Loucy (cell line): ENCODE measurements at regions not wholly inside any gene's neighbourhood (a gene's known extent, or its start where the extent isn't known, plus 50 kb on each side); places are given as distances from the start of the nearest gene placed in this dataset.

Source experiments
- CTCF ChIP-seq: fragments of 200-600 bp; sonication (generic); conservative IDR thresholded peaks from 2 replicates; pipeline ENCODE4 v1.5.1; 2014; ENCODE audit warnings: mild to moderate bottlenecking, antibody characterized with exemption, low read length
- EZH2phosphoT487 ChIP-seq: fragments of 200-600 bp; IDR thresholded peaks from 2 replicates; pipeline ENCODE4 v1.6.1; 2018; ENCODE audit warnings: antibody characterized with exemption, mild to moderate bottlenecking, moderate library complexity, borderline replicate concordance

DNA sequence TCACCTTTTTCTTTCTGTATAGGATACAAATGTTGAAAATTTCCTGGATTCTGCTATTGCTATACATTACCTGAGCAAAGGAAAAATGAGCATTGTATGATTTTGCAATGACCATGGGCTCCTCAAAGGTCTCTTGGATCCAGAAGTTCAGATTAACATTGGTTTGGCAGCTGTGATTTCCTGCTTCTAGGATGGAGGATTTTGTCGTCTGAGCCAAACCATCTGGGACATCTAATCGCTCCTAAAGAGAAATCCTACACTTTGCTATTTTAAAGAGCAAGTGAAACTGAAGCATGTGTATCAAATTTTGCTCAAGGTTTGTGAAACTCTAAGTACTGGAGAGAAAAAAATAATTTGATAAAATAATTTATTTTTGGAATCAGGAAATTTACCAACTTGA is 115.1 kb upstream of the ST6GAL2 start:
- no peak for TF ChIP-seq CTCF
- no peak for TF ChIP-seq EZH2phosphoT487
